Smooth muscle cell (in vitro differentiated cells): ENCODE measurements at regions not wholly inside any gene's neighbourhood (a gene's known extent, or its start where the extent isn't known, plus 50 kb on each side); places are given as distances from the start of the nearest gene placed in this dataset.

Source experiments
- DNase-seq: peaks from one replicate; lab custom pipeline; 2025; ENCODE audit not compliant: unreplicated experiment; lab: John Stamatoyannopoulos, UW
- H2AFZ ChIP-seq: fragments of 200-600 bp; sonication (generic); 2 replicates; pipeline ENCODE4 v1.6.0; 2016; ENCODE audit warnings: antibody characterized with exemption, low read depth, mild to moderate bottlenecking
- H3F3A ChIP-seq: fragments of 200-600 bp; sonication (generic); 2 replicates; pipeline ENCODE4 v1.6.0; 2017; ENCODE audit warnings: antibody characterized with exemption, low read depth
- H3K27ac ChIP-seq: fragments of 200-600 bp; sonication (generic); 2 replicates; pipeline ENCODE4 v1.5.1; 2016; ENCODE audit warnings: low read depth, mild to moderate bottlenecking
- H3K27me3 ChIP-seq: fragments of 200-600 bp; sonication (generic); 2 replicates; pipeline ENCODE4 v1.6.1; 2016; ENCODE audit warnings: low read depth, mild to moderate bottlenecking
- H3K36me3 ChIP-seq: fragments of 200-600 bp; sonication (generic); 2 replicates; pipeline ENCODE4 v1.5.1; 2016; ENCODE audit warnings: low read depth
- H3K4me1 ChIP-seq: fragments of 200-600 bp; sonication (generic); 2 replicates; pipeline ENCODE4 v1.5.1; 2016; ENCODE audit warnings: low read depth
- H3K4me2 ChIP-seq: fragments of 200-600 bp; sonication (generic); 2 replicates; pipeline ENCODE4 v1.6.0; 2016; ENCODE audit warnings: mild to moderate bottlenecking
- H3K4me3 ChIP-seq: fragments of 200-600 bp; sonication (generic); 2 replicates; pipeline ENCODE4 v1.5.1; 2016; ENCODE audit warnings: mild to moderate bottlenecking
- H3K79me2 ChIP-seq: fragments of 200-600 bp; sonication (generic); 2 replicates; pipeline ENCODE4 v1.6.0; 2016; ENCODE audit warnings: low read depth, mild to moderate bottlenecking
- H3K9ac ChIP-seq: fragments of 200-600 bp; sonication (generic); 2 replicates; pipeline ENCODE4 v1.6.0; 2016; ENCODE audit warnings: low read depth
- H3K9me3 ChIP-seq: fragments of 200-600 bp; sonication (generic); replicated peaks from 2 replicates; pipeline ENCODE4 v1.5.1; 2016; ENCODE audit warnings: low read depth
- H4K20me1 ChIP-seq: fragments of 200-600 bp; sonication (generic); 2 replicates; pipeline ENCODE4 v1.6.0; 2016; ENCODE audit warnings: low read depth
- CTCF ChIP-seq: fragments of 200-600 bp; sonication (generic); IDR thresholded peaks from 2 replicates; pipeline ENCODE4 v1.5.1; 2017; ENCODE audit warnings: borderline replicate concordance, mild to moderate bottlenecking, antibody characterized with exemption; ENCODE audit not compliant: insufficient read depth, poor library complexity, severe bottlenecking
- WGBS: methylation state at CpG from one replicate; pipeline ENCODE4 v1.1.7; 2016; ENCODE audit warnings: low lambda C conversion rate; 5-methylcytosine and 5-hydroxymethylcytosine counted together

GRCh38 chr7:41570766-41571165 lies 132.1 kb downstream of the INHBA start:
- no peak for TF ChIP-seq CTCF
- Histone ChIP-seq H3K4me2 (no peak overlapping the region), H3K36me3 (no peaks in the 10 kb centered on the region), H3K4me3 (no peak overlapping the region), H3K79me2 (no peaks in the 10 kb centered on the region), H3K9ac (no peak overlapping the region), H4K20me1 (no peaks in the 10 kb centered on the region), H3F3A (peaks cover 5% of the 10 kb centered on the region), H3K27me3 (no peaks in the 10 kb centered on the region), H3K27ac (no peak overlapping the region), H2AFZ (no peak overlapping the region), H3K9me3 (no peaks in the 10 kb centered on the region), H3K4me1 (peaks cover 3% of the 10 kb centered on the region)
- no peak for DNase-seq
- 97% methylated on average over 1 of the region's 1 CpG for WGBS

GRCh38 chr7:41568135-41568534 lies 134.8 kb downstream of the INHBA start:
- H2AFZ ChIP-seq, result no peak overlapping the region
- no peak for TF ChIP-seq CTCF
- WGBS, result 93% methylated on average over 1 of the region's 1 CpG
- H3K9me3 ChIP-seq, result no peaks in the 10 kb centered on the region
- no peak overlapping the region for H3K4me2 ChIP-seq
- H3K27ac ChIP-seq, result peak overlapping the region; percentile 61
- no peak overlapping the region for H3K4me3 ChIP-seq
- no peaks in the 10 kb centered on the region for H4K20me1 ChIP-seq
- H3F3A ChIP-seq, result peaks cover 5% of the 10 kb centered on the region
- H3K9ac ChIP-seq, result no peak overlapping the region
- DNase-seq, result no peak
- peaks cover 11% of the 10 kb centered on the region for H3K4me1 ChIP-seq
- no peaks in the 10 kb centered on the region for H3K27me3 ChIP-seq
- no peaks in the 10 kb centered on the region for H3K79me2 ChIP-seq
- H3K36me3 ChIP-seq, result no peaks in the 10 kb centered on the region

GRCh38 chr7:41567731-41568114 lies 135.2 kb downstream of the INHBA start:
- peaks cover 5% of the 10 kb centered on the region for H3F3A ChIP-seq
- H3K4me1 ChIP-seq, result peaks cover 11% of the 10 kb centered on the region
- no peaks in the 10 kb centered on the region for H3K79me2 ChIP-seq
- peak overlapping the region; percentile 61 for H3K27ac ChIP-seq
- 58% methylated on average over 2 of the region's 2 CpGs for WGBS
- H2AFZ ChIP-seq, result no peak overlapping the region
- no peaks in the 10 kb centered on the region for H4K20me1 ChIP-seq
- H3K4me2 ChIP-seq, result no peak overlapping the region
- no peak overlapping the region for H3K9ac ChIP-seq
- H3K4me3 ChIP-seq, result no peak overlapping the region
- H3K27me3 ChIP-seq, result no peaks in the 10 kb centered on the region
- DNase-seq, result no peak
- TF ChIP-seq CTCF, result no peak
- no peaks in the 10 kb centered on the region for H3K36me3 ChIP-seq
- H3K9me3 ChIP-seq, result no peaks in the 10 kb centered on the region

GRCh38 chr7:41567031-41567730 lies 135.7 kb downstream of the INHBA start:
- no peak overlapping the region for H3K4me2 ChIP-seq
- H3K9me3 ChIP-seq, result no peaks in the 10 kb centered on the region
- H3F3A ChIP-seq, result peaks cover 5% of the 10 kb centered on the region
- no peaks in the 10 kb centered on the region for H3K79me2 ChIP-seq
- H4K20me1 ChIP-seq, result no peaks in the 10 kb centered on the region
- no peaks in the 10 kb centered on the region for H3K36me3 ChIP-seq
- H3K9ac ChIP-seq, result peak overlapping the region; percentile 19
- WGBS, result 66% methylated on average over 1 of the region's 1 CpG
- H3K27ac ChIP-seq, result peak overlapping the region; percentile 61
- H3K4me3 ChIP-seq, result no peak overlapping the region
- TF ChIP-seq CTCF, result no peak
- no peaks in the 10 kb centered on the region for H3K27me3 ChIP-seq
- no peak for DNase-seq
- H2AFZ ChIP-seq, result no peak overlapping the region
- H3K4me1 ChIP-seq, result peaks cover 11% of the 10 kb centered on the region
